Glutamatergic neuron (in vitro differentiated cells): ENCODE measurements at regions not wholly inside any gene's neighbourhood (a gene's known extent, or its start where the extent isn't known, plus 50 kb on each side); places are given as distances from the start of the nearest gene placed in this dataset.

Source experiments
- DNase-seq: peaks from one replicate; pipeline ENCODE4 v3.0.0; 2022
- H3K27ac Mint-ChIP-seq: one replicate; pipeline ENCODE4 v1.8.0; 2020; ENCODE audit warnings: mild to moderate bottlenecking, mixed read lengths, inconsistent platforms; ENCODE audit not compliant: unreplicated experiment
- H3K27me3 Mint-ChIP-seq: one replicate; pipeline ENCODE4 v1.8.0; 2020; ENCODE audit warnings: mild to moderate bottlenecking, moderate library complexity, mixed read lengths, inconsistent platforms; ENCODE audit not compliant: unreplicated experiment
- H3K36me3 Mint-ChIP-seq: one replicate; pipeline ENCODE4 v1.8.0; 2020; ENCODE audit warnings: mild to moderate bottlenecking, mixed read lengths, inconsistent platforms; ENCODE audit not compliant: unreplicated experiment
- H3K4me1 Mint-ChIP-seq: one replicate; pipeline ENCODE4 v1.8.0; 2020; ENCODE audit warnings: mild to moderate bottlenecking, low read depth, mixed read lengths, inconsistent platforms; ENCODE audit not compliant: unreplicated experiment
- H3K4me3 Mint-ChIP-seq: one replicate; pipeline ENCODE4 v1.8.0; 2020; ENCODE audit warnings: mild to moderate bottlenecking, mixed read lengths, inconsistent platforms; ENCODE audit not compliant: unreplicated experiment
- H3K9me3 Mint-ChIP-seq: one replicate; pipeline ENCODE4 v1.8.0; 2020; ENCODE audit warnings: mild to moderate bottlenecking, moderate library complexity, mixed read lengths, inconsistent platforms; ENCODE audit not compliant: unreplicated experiment
- CTCF ChIP-seq: fragments of 200-600 bp; sonication (generic); IDR thresholded peaks from one replicate; pipeline ENCODE4 v1.5.0; 2021; ENCODE audit not compliant: partially characterized antibody, unreplicated experiment

GRCh38 chr2:19114754-19115231, 243.6 kb downstream of the OSR1 start:
- TF ChIP-seq CTCF: no peak
- Mint-ChIP-seq H3K27ac (no peak overlapping the region), H3K36me3 (no peaks in the 10 kb centered on the region), H3K4me1 (no peaks in the 10 kb centered on the region), H3K4me3 (no peak overlapping the region), H3K9me3 (no peaks in the 10 kb centered on the region), H3K27me3 (no peaks in the 10 kb centered on the region)
- DNase-seq: no peak

GRCh38 chr2:19114126-19114525, 244.3 kb downstream of the OSR1 start:
- no peaks in the 10 kb centered on the region for H3K36me3 Mint-ChIP-seq
- no peak overlapping the region for H3K27ac Mint-ChIP-seq
- H3K27me3 Mint-ChIP-seq: no peaks in the 10 kb centered on the region
- H3K9me3 Mint-ChIP-seq: no peaks in the 10 kb centered on the region
- H3K4me3 Mint-ChIP-seq: no peak overlapping the region
- DNase-seq: no peak
- TF ChIP-seq CTCF: no peak
- H3K4me1 Mint-ChIP-seq: no peaks in the 10 kb centered on the region

GRCh38 chr2:19111354-19111753, 247.1 kb downstream of the OSR1 start:
- no peak for DNase-seq
- H3K27me3 Mint-ChIP-seq: peaks cover 2% of the 10 kb centered on the region
- H3K27ac Mint-ChIP-seq: no peak overlapping the region
- no peak overlapping the region for H3K4me3 Mint-ChIP-seq
- no peaks in the 10 kb centered on the region for H3K9me3 Mint-ChIP-seq
- TF ChIP-seq CTCF: no peak
- H3K4me1 Mint-ChIP-seq: peaks cover 3% of the 10 kb centered on the region
- no peaks in the 10 kb centered on the region for H3K36me3 Mint-ChIP-seq

DNA sequence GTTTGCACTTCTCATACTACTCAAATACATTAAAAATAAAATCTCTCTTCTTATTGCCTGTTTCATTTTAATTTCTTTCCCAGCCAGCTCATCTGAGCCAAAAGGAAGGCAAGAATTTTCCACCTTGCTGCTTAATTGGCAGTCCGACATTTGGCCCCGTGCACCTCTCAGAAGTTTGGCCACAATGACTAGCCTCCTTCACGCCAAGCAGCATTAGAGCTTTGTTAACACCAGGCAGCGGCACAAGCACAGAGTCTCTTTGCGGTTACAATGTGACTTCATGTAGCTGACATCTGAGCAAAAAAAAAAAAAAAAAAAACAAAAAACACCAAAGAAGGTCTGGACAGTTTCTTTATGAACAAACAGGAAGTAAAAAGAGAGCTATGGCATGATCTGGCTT, 248.9 kb downstream of the OSR1 start:
- no peaks in the 10 kb centered on the region for H3K36me3 Mint-ChIP-seq
- no peak for TF ChIP-seq CTCF
- H3K27ac Mint-ChIP-seq: no peak overlapping the region
- no peak for DNase-seq
- no peak overlapping the region for H3K4me3 Mint-ChIP-seq
- no peaks in the 10 kb centered on the region for H3K9me3 Mint-ChIP-seq
- H3K4me1 Mint-ChIP-seq: peaks cover 3% of the 10 kb centered on the region
- peaks cover 2% of the 10 kb centered on the region for H3K27me3 Mint-ChIP-seq

GRCh38 chr2:19106376-19106775, 252.0 kb downstream of the OSR1 start:
- Mint-ChIP-seq H3K27me3 (peaks cover 2% of the 10 kb centered on the region), H3K4me3 (no peak overlapping the region), H3K4me1 (peaks cover 3% of the 10 kb centered on the region), H3K9me3 (no peaks in the 10 kb centered on the region), H3K27ac (no peak overlapping the region), H3K36me3 (no peaks in the 10 kb centered on the region)
- no peak for DNase-seq
- TF ChIP-seq CTCF: no peak
